Neural cell (in vitro differentiated cells): ENCODE measurements at regions not wholly inside any gene's neighbourhood (a gene's known extent, or its start where the extent isn't known, plus 50 kb on each side); places are given as distances from the start of the nearest gene placed in this dataset.

Experiments used
- H2AFZ ChIP-seq: fragments of 200-600, 300-800 bp; sonication (generic), shearing (Covaris generic); 2 replicates; pipeline ENCODE4 v1.6.0; 2014; ENCODE audit warnings: low read depth, mild to moderate bottlenecking, antibody characterized with exemption, low read length, moderate library complexity
- H3F3A ChIP-seq: fragments of 200-600 bp; shearing (Covaris generic); 2 replicates; pipeline ENCODE4 v1.6.1; 2016; ENCODE audit warnings: mild to moderate bottlenecking, moderate library complexity, mixed read lengths, antibody characterized with exemption, low read length; ENCODE audit not compliant: insufficient read depth, poor library complexity, severe bottlenecking
- H3K27ac ChIP-seq: fragments of 200-600, 300-800 bp; sonication (generic), shearing (Covaris generic); 2 replicates; pipeline ENCODE4 v1.5.1; 2014; ENCODE audit warnings: mild to moderate bottlenecking, low read length, moderate library complexity
- H3K27me3 ChIP-seq: fragments of 300-800, 200-600 bp; sonication (generic), shearing (Covaris generic); 2 replicates; pipeline ENCODE4 v1.6.0; 2014; ENCODE audit warnings: mild to moderate bottlenecking, low read depth, low read length, moderate library complexity; ENCODE audit not compliant: insufficient read depth
- H3K36me3 ChIP-seq: fragments of 300-800, 200-600 bp; sonication (generic), shearing (Covaris generic); 2 replicates; pipeline ENCODE4 v1.5.1; 2014; ENCODE audit warnings: mild to moderate bottlenecking, antibody characterized with exemption, low read length, moderate library complexity; ENCODE audit not compliant: insufficient read depth
- H3K4me2 ChIP-seq: fragments of 300-800, 200-600 bp; sonication (generic), shearing (Covaris generic); 2 replicates; pipeline ENCODE4 v1.6.0; 2014; ENCODE audit warnings: mild to moderate bottlenecking, low read length
- H3K4me3 ChIP-seq: fragments of 300-800, 200-600 bp; sonication (generic), shearing (Covaris generic); 2 replicates; pipeline ENCODE4 v1.5.1; 2014; ENCODE audit warnings: mild to moderate bottlenecking, low read length, moderate library complexity
- H3K79me2 ChIP-seq: fragments of 200-600 bp; shearing (Covaris generic); replicated peaks from 2 replicates; pipeline ENCODE4 v1.6.0; 2014; ENCODE audit warnings: mild to moderate bottlenecking, low read length, moderate library complexity; ENCODE audit not compliant: insufficient read depth
- H3K9ac ChIP-seq: fragments of 300-800, 200-600 bp; sonication (generic), shearing (Covaris generic); 2 replicates; pipeline ENCODE4 v1.6.1; 2016; ENCODE audit warnings: mild to moderate bottlenecking, low read length, mixed read lengths
- H3K9me2 ChIP-seq: fragments of 200-600 bp; shearing (Covaris generic); 2 replicates; pipeline ENCODE4 v1.6.1; 2016; ENCODE audit warnings: mild to moderate bottlenecking, low read length, mixed read lengths; ENCODE audit not compliant: insufficient read depth
- H3K9me3 ChIP-seq: fragments of 200-600, 300-800 bp; sonication (generic), shearing (Covaris generic); 2 replicates; pipeline ENCODE4 v1.6.1; 2016; ENCODE audit warnings: mild to moderate bottlenecking, mixed run types, low read length, moderate library complexity, mixed read lengths
- H4K20me1 ChIP-seq: fragments of 200-600 bp; shearing (Covaris generic); 2 replicates; pipeline ENCODE4 v1.6.1; 2016; ENCODE audit warnings: mild to moderate bottlenecking, mixed run types; ENCODE audit not compliant: insufficient read depth
- CTCF ChIP-seq: fragments of 450-650 bp; IDR thresholded peaks from 2 replicates; pipeline ENCODE4 v1.5.1; 2014; ENCODE audit warnings: antibody characterized with exemption, mild to moderate bottlenecking, moderate library complexity; ENCODE audit not compliant: poor library complexity, severe bottlenecking
- EP300 ChIP-seq: fragments of 450-650 bp; conservative IDR thresholded peaks from 2 replicates; pipeline ENCODE4 v1.6.1; 2014; ENCODE audit warnings: antibody characterized with exemption, mild to moderate bottlenecking, moderate library complexity; ENCODE audit not compliant: poor library complexity, severe bottlenecking
- EZH2 ChIP-seq: fragments of 200-600, 300-800 bp; shearing (Covaris generic), sonication (generic); IDR thresholded peaks from 2 replicates; pipeline ENCODE4 v1.6.1; 2014; ENCODE audit warnings: antibody characterized with exemption, low read length, borderline replicate concordance, mild to moderate bottlenecking; ENCODE audit not compliant: insufficient read depth, poor library complexity, severe bottlenecking
- MXI1 ChIP-seq: fragments of 450-650 bp; conservative IDR thresholded peaks from 2 replicates; pipeline ENCODE4 v1.6.1; 2014; ENCODE audit warnings: antibody characterized with exemption, mild to moderate bottlenecking; ENCODE audit not compliant: poor library complexity, severe bottlenecking
- POLR2AphosphoS5 ChIP-seq: IDR thresholded peaks from 2 replicates; pipeline ENCODE4 v1.6.1; 2012
- RAD21 ChIP-seq: fragments of 450-650 bp; conservative IDR thresholded peaks from 2 replicates; pipeline ENCODE4 v1.6.1; 2014; ENCODE audit warnings: antibody characterized with exemption, mild to moderate bottlenecking, moderate library complexity
- REST ChIP-seq: IDR thresholded peaks from 2 replicates; pipeline ENCODE4 v1.6.1; 2012; ENCODE audit warnings: borderline replicate concordance
- SMC3 ChIP-seq: fragments of 450-650 bp; conservative IDR thresholded peaks from 2 replicates; pipeline ENCODE4 v1.6.1; 2014; ENCODE audit warnings: antibody characterized with exemption, mild to moderate bottlenecking, moderate library complexity; ENCODE audit not compliant: poor library complexity
- TAF1 ChIP-seq: IDR thresholded peaks from 2 replicates; pipeline ENCODE4 v1.6.1; 2012; ENCODE audit warnings: low read depth

- Histone ChIP-seq H2AFZ (no peak overlapping the region), H4K20me1 (no peaks in the 10 kb centered on the region), H3K4me2 (no peak overlapping the region), H3K79me2 (no peaks in the 10 kb centered on the region), H3K27ac (no peak overlapping the region), H3F3A (no peaks in the 10 kb centered on the region), H3K9ac (no peak overlapping the region), H3K9me2 (no peaks in the 10 kb centered on the region), H3K36me3 (no peaks in the 10 kb centered on the region), H3K9me3 (no peaks in the 10 kb centered on the region), H3K27me3 (no peaks in the 10 kb centered on the region), H3K4me3 (no peak overlapping the region)
- TF ChIP-seq SMC3 (no peak), TAF1 (no peak), CTCF (no peak), EZH2 (no peak)
Observed at GRCh38 chr7:142353147-142354060, 95.5 kb upstream of the PRSS58 start.

- no peaks in the 10 kb centered on the region for H4K20me1 ChIP-seq
- H3K4me2 ChIP-seq = no peak overlapping the region
- no peaks in the 10 kb centered on the region for H3K9me3 ChIP-seq
- H3K27ac ChIP-seq = no peak overlapping the region
- H3K27me3 ChIP-seq = no peaks in the 10 kb centered on the region
- no peak overlapping the region for H2AFZ ChIP-seq
- H3K79me2 ChIP-seq = no peaks in the 10 kb centered on the region
- TF ChIP-seq CTCF (no peak), SMC3 (no peak)
- H3F3A ChIP-seq = no peaks in the 10 kb centered on the region
- no peaks in the 10 kb centered on the region for H3K36me3 ChIP-seq
- no peak overlapping the region for H3K9ac ChIP-seq
- H3K9me2 ChIP-seq = no peaks in the 10 kb centered on the region
- H3K4me3 ChIP-seq = no peak overlapping the region
Observed at GRCh38 chr7:142352543-142352942, 94.7 kb upstream of the PRSS58 start.

- Histone ChIP-seq H3K79me2 (no peaks in the 10 kb centered on the region), H3K4me3 (no peak overlapping the region), H3K4me2 (no peak overlapping the region), H3K27ac (no peak overlapping the region), H2AFZ (no peak overlapping the region), H3K9ac (no peak overlapping the region), H3K36me3 (no peaks in the 10 kb centered on the region), H4K20me1 (no peaks in the 10 kb centered on the region), H3F3A (no peaks in the 10 kb centered on the region), H3K27me3 (no peaks in the 10 kb centered on the region), H3K9me2 (no peaks in the 10 kb centered on the region), H3K9me3 (no peaks in the 10 kb centered on the region)
- TF ChIP-seq SMC3 (no peak), POLR2AphosphoS5 (no peak), REST (no peak), EZH2 (no peak), RAD21 (no peak), TAF1 (no peak), MXI1 (no peak), CTCF (no peak), EP300 (no peak)
Observed at GRCh38 chr7:142351145-142351544, 93.3 kb upstream of the PRSS58 start.
